SK-N-MC (cell line): ENCODE measurements at regions not wholly inside any gene's neighbourhood (a gene's known extent, or its start where the extent isn't known, plus 50 kb on each side); places are given as distances from the start of the nearest gene placed in this dataset.

ENCODE experiments used
- EZH2 ChIP-seq: fragments of 200-600 bp; sonication (generic); IDR thresholded peaks from one replicate; pipeline ENCODE4 v1.6.1; 2017; ENCODE audit warnings: antibody characterized with exemption
- POLR2AphosphoS5 ChIP-seq: IDR thresholded peaks from 2 replicates; pipeline ENCODE4 v1.6.1; 2012; ENCODE audit warnings: mild to moderate bottlenecking, low read depth, low read length, borderline replicate concordance

GRCh38 chr19:28435551-28436271 is 777.2 kb downstream of the UQCRFS1 start:
- no peak for TF ChIP-seq EZH2
- no peak for TF ChIP-seq POLR2AphosphoS5
